COR-L47 (cell line): ENCODE measurements at regions not wholly inside any gene's neighbourhood (a gene's known extent, or its start where the extent isn't known, plus 50 kb on each side); places are given as distances from the start of the nearest gene placed in this dataset.
"Not testable (repeated sequence)": the region's sequence is repeated elsewhere in the genome, so short reads cannot be mapped to it uniquely, and the experiment has no call there.

Source experiments
- DNase-seq: peaks from one replicate; lab custom pipeline; 2025; lab: John Stamatoyannopoulos, UW

DNA sequence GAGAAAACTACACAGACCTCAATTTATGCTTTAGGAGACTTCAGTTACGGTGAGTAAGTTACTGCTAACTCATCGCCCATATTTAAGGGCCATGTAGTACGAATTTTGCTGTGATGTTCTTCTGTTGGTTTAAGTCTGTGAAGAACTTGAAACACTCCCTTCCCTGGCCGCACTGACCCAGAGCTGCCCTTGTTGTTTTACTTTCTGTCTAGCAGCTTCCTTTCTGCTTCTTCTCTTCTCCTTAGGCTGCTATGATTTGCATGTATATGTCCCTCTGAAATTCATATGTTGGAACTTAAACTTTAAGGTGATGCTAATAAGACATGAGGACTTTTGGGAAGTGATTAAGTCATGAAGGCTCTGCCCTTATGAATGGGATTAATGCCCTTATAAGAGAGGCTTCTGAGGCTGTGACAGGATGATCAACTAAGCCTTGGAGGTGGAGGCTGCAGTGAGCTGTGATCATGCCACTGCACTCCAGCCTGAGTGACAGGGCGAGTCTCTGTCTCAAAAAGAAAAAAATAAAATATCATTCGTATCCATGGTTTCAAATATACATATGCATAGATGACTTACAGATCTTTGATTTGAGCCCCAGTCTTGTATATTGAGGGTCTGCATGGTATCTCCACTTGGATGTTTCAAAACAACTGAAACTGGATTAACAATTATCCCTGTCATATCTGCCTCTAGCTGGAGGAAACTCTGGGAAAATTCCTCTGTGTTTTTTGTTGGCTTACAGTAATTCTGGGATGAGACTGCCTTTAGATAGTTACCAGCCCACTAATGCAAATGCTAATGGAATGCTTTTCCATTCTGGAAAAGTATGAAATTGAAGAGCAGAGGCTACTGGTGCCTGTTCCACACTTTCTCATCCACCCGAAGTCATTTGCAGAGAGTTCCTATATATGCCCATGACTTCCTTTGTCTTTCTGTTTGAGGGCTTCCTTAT lies 263.4 kb upstream of the ACTBL2 start:
- no peak for DNase-seq

DNA sequence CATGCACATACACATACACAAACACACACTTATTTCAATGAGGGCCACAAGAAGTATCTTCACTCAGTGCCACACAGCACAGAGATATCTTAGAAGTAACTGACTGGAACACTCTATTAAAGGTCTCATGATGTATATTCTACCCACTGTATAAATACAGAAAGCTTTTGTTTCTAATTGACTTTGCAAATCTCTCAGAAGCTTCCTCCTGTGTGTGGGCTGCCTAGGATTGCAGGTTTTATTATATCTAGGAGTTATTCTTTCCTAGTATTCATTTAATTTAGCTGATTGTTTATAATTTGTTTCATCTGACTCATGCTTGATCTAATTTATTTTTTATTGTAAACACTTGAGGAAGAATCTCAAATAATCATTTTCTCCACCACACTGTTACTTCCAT lies 262.4 kb upstream of the ACTBL2 start:
- no peak for DNase-seq

DNA sequence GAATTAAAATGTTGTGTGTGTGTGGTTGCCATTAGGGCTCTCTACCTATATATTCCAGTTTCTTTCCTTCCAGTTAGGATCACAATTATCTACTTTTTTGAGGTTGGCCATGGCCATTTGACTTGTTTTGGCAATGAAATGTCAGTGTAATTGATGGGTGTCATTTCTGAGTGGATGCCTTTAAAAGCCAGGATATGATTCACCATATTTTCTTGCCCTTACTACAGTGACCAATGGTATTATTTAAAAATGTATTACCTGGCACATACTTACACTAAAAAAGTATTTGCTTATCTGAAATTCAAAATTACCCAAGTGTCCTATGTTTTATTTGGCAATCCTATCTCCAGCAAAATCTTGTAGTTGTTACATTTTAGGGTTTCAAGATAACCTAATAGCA lies 258.7 kb upstream of the ACTBL2 start:
- DNase-seq, result no peak

DNA sequence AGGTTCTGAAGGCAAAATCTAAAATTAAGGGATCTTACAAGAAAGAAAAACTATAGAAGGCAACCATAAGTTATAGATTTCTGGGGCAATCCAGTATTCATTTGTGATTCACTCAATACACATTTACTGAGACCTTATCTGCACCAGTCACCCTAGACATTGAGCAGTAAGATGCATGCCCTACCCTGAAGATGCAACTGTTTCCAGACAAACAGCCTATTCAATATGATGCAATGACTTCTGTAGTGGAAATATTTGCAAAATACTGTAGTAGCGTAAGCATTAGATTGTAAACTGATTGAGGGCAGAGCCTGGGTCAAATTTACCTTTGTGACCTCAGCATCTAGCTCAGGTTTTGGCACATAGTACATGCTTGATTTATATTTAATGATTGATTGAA lies 256.2 kb upstream of the ACTBL2 start:
- no peak for DNase-seq

DNA sequence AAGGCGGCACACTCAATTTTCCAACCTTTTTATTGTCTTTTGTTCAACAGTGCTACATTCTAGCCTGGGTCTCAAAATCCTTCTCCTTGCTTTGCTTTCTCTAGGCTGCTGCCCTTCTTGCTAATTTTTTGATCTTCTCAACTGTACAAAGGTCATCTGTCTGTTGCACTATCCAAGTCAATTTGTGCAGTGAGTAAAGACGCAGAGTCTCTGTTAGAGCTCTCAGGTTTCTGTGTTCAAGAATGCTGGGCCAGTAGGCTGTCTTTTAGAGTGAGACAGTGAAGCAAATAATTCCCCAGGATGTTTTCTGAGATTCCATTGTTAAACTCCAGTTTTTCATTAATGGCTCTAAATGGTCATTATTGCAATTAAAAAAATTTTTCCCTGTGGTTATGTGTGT lies 255.7 kb upstream of the ACTBL2 start:
- DNase-seq, result no peak

DNA sequence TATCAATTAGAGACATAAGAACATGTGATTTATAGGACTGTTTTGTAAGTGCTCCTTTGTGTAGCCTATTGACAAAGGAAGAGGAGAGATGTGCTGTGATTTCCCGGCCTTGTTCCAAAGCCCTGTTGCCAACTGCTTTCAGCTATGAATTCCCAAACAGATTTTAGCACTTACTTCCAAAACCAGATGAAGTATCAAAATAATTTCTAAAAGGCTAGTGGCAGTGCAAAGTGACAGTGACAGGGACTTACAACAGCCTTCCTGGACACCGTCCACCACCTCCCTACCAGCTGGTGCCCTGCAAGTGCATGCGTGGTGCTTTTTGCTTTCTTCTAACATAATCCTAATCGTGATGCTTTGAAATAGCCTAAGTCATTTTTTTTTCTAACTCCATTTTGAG lies 254.1 kb upstream of the ACTBL2 start:
- DNase-seq, result no peak

DNA sequence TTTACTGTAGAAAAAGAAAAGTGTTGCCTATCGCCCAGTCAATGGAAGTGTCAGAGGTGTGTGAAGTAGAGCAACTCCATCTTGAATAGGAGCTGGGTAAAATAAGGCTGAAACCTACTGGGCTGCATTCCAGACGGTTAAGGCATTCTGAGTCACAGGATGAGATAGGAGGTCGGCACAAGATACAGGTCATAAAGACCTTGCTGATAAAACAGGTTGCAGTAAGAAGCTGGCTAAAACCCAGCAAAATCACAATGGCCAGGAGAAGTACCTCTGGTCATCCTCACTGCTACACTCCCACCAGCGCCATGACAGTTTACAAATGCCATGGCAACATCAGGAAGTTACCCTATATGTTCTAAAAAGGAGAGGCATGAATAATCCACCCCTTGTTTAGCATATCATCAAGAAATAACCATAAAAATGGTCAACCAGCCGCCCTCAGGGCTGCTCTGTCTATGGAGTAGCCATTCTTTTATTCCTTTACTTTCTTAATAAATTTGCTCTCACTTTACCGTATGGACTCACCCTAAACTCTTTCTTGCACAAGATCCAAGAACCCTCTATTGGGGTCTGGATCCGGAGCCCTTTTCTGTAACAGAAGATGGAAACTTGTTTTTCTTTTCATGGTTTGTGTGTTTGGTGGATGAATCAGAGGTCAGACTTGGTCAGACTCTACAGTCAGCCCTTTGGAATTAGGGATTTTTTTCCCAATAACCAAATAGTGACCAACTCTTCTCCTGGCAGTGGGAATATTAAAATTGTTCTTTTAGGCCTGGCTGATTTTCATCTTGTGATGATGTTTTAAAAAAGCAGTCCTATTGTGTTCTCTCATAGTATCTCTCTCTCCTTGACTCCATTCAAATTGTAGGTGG lies 252.9 kb upstream of the ACTBL2 start:
- not testable (repeated sequence) for DNase-seq

DNA sequence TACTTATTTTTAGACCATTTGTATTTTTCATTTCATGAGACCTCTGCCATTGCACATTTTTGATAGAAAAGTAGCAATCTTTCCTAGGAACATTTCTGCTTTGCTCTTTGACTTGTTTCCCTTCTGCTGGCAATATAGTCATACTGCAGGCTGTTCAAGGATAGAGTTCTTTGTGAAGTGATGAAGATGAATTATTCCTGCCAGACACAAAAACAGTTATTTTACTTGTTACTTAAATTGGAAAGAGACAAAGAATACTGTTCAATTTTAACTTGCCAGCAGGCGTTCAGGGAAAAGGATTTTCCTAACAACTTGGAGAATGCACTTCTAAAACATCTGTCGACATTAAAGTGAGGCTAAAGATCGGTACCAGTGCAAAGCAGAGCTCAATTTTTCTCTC lies 251.7 kb upstream of the ACTBL2 start:
- DNase-seq, result no peak

DNA sequence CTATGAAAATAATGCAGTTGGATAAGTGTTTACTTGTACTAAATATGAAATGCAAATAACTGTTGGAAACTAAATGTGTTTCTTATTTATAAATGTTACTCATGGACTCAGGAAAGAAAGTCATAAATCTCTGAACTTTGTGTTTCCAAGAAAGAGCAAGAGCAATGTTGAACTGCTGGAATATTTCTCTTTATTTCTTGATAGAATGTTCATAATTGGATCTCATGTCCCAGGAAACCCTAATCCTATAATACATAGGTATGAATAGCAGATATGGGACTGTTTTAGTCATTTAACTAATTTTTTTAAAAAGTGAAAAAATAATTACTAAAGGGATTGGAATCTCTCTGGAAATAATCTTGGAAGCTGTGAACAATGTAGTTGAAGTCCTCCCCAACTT lies 245.0 kb upstream of the ACTBL2 start:
- DNase-seq, result no peak

DNA sequence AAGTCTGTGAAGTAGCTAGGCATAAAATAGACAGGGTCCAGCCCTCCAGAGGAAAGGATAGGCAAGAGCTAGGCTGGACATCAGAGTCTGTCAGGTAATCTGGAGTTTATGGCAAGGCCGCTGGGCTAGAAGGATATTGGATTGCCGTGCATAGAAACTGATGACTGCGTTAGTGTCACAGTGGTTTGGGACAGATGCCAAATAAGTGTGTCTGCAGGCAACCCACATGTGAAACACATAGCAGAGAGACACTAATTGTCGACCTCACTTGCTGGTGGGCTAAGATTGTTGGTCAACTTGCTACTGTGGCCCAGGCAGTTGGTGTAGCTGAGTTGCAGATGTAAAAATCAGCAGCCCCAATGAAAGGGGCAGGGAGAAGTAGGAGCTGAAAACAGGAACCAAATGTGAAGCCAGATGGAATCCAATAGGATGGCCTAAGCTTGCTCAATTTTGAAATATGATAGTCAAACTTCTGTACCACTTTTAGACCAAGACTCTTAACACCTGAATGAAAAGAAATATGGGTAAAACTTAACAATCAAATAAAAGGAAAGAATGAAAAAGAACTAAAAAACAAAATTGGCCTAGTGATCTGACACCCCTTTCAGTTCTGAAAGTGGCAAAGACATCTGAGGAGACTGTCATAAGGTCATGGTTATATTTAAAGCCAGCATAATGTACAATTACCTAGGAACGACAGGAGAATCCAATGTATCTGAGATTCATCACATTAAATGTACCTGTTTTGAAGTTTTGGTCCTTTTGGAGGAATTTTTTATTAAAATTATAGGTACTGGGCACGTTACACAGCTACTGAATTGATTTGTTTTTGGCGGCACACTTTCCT lies 243.3 kb upstream of the ACTBL2 start:
- no peak for DNase-seq

DNA sequence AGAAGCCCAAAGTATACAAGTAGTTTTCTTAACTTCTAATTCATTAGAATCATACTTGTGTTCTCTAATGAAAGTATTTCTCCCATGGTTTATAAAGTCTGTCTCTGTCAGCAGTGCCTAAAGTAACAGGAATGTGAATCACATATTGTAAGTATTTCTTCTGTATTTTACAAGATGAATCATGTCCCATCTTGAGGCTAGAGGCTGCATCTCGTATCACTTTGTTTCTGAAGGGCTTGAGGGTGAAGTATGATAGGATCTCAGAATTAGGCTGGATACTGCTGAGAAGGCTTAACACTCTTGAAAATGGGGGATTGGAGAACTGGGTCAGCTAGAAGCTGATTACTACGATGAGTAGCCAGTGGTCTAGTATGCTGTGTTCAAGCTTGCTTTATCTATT lies 242.2 kb upstream of the ACTBL2 start:
- DNase-seq, result no peak

DNA sequence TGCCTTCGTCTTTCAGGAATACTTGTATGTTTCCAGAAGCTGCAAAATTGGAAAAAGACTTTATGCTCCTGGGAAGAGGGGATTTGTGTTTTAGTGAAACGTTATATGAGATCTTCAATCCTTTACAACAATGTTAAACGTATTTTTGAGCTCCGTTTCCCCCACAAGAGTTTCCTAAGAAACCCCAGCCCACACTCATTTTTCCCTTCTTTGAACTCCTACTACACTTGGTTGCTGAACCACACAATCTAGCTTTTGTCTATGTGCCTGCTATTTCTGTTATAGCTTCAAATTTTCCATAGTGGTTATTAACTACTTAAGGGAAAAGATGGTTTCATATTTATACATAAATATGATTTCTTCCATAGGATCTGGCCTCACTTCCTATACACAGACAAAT lies 238.6 kb upstream of the ACTBL2 start:
- DNase-seq, result no peak

DNA sequence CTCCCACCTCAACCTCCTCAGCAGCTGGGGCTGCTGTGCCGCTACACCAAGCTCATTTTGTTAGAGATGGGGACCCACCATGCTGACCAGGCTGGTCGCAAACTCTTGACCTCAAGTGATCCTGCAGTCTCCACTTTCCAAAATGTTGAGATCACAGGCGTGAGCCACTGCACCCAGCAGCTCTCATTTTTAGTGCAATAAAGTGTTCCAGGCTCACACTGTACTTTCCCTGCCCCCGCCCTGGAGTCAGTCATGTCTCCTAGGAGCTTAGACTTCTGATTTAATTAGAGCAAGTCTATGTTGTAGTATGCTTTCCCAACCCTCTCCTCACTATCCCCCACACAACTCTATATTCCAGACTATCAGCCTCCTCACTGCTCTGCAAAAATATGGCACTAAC lies 238.0 kb upstream of the ACTBL2 start:
- no peak for DNase-seq

DNA sequence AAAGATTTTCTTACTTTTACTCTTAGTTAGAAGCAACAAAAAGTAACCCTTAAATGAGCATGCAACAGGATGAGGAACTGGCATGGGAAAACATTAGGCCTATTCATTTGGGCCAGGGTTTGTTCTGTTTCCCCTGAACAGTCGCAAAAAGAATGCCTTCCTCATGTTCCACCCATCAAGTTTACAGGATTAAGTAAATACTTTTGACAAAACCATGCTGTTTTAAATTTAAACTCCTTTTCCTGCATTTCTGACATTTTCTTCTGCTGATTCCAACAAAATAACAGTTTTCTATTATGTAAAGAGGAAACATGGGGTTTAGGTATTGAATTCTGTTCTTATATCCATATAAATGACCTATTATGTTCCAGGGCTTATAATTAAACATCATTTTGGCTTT lies 236.6 kb upstream of the ACTBL2 start:
- DNase-seq, result no peak

DNA sequence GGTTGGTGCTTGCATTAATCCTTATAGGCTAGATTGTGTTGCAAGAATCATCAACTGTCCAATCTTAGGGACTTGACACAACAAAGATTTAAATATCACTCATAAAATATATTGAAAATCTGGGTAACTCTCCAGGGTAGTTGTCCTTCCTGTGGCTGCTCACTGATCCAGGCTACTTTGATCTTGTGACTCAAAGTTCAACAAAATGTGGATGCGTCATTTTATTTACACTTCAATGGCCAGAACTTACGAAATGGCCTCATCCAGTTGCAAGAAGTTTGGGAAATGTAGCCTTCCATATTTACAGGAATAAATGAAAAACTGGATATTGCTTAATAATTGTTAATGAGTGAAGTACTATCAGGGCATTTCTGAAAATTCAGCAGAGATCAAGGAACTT lies 235.5 kb upstream of the ACTBL2 start:
- DNase-seq, result no peak

DNA sequence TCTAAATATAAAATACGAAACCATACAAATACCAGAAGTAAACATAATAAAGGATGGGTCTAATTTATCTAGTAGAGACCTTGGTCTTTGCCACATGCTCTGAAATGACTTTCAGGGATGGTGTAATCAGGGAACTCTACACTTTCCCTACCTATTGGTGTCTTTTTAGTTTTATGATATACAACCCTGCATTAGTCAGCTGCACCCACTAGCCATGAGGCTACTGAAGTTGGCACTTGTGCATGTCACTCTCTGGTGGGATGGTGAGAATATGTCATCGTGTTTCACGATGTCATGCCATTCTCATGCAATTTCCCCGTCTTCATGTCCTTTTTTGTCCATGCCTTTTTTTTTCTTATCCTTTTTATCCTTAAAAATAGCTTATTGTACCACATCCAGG lies 234.9 kb upstream of the ACTBL2 start:
- DNase-seq, result no peak

DNA sequence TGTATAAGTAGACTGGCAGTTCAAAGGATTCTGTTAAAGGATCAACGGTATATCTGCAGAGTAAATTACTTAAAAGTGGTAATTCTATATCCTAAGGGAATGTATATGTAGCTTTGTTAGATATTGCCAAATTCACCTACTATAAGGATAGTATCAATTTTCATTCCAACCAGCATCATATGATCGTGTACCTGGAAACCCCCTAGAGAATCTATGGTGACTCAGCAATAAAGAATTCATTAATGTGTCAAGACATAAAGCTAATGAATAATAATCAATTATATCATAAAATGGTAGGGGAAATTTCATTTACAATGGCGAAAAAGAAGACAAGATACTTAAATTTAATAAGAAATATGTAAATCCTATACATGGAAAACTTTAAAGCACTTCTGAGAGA lies 234.1 kb upstream of the ACTBL2 start:
- no peak for DNase-seq

DNA sequence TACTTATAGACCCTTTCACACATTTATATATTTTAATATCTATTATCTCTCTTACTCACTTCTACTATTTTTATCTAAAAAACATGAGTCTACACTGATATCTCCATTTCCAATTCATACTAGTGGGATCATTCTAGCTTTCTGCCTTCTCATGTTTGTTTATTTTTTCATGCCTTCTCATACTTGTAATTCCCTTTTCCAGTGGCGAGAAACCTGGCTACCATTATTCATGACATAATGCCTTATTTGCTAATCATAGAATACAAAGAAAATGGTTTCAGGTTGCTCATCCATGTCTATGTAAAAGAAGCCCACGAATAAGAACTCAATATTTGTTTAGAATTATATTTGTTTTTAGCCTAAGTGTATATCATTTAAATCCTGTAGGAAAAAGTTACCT lies 232.7 kb upstream of the ACTBL2 start:
- DNase-seq, result no peak

DNA sequence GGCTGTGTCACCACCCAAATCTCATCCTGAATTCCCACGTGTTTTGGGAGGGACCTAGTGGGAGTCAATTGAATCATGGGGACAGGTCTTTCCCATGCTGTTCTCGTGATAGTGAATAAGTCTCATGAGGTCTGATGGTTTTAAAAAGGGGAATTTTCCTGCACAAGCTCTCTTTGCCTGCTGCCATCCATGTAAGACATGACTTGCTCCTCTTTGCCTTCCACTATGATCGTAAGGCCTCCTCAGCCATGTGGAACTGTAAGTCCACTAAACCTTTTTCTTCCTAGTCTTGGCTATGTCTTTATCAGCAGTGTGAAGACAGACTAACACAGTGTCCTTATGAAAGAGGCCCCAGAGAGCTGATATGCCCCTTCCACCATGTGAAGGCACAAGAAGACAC lies 230.9 kb upstream of the ACTBL2 start:
- DNase-seq, result not testable (repeated sequence)

DNA sequence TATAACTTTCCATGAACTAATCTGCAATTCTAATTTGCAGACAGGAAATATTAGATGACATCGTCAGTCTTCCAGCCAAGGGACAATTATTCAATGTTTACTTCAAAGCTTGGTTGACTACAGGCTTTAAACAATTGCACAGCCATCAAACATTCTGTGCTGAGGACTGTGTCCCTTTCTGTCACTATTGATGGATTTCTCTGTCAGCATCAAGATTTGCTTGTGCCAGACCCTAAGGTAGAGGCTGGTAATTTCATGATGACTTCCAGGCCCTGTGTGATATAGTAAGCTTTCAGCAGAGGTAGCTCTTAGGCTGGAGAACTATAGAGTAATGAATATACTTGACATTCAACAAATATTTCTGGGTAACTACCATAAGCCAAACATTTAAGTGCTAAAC lies 229.3 kb upstream of the ACTBL2 start:
- no peak for DNase-seq

DNA sequence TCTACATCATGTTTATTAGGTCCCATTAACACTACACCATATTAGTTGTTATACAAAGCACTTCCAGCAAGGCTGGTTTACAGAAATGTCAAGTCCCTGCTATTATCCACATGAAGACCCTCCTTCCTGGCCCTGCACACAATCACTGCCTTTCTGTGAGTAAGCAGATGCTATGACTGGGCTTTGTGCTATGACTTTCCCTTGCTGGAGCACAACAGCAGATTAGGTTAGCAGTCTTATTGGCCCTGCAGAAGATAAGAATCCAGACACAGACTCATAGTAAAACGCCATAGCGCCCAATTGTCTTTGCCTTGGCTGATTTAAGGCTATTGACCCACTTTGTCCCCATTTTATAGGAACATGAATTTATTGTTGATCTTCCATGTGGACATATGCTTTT lies 228.9 kb upstream of the ACTBL2 start:
- no peak for DNase-seq

DNA sequence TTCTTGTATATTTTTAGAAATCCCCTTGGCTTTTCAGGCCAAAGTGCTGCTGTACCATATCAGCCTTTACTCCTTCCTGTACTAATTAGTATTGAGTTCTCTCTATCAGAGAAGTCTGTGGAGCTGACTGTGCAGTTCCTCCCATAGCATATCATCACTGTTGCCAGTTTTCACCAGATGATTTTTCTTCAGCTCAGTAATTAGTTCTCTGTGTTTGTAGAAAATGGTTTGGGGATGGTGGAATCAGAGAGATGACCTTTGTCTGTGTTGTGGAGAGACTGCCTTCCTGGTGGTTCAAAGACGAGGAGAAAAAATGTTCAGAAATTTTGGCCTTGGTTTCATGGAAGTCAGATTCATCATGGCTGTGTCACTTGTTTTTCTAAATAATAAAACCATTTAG lies 227.5 kb upstream of the ACTBL2 start:
- no peak for DNase-seq
